Hepatocyte (in vitro differentiated cells): ENCODE measurements at regions not wholly inside any gene's neighbourhood (a gene's known extent, or its start where the extent isn't known, plus 50 kb on each side); places are given as distances from the start of the nearest gene placed in this dataset.

Experiments
- DNase-seq: peaks from one replicate; pipeline ENCODE4 v3.0.0-alpha.2; 2016; ENCODE audit warnings: low spot score
- H2AFZ ChIP-seq: fragments of 200-600 bp; sonication (generic); 2 replicates; pipeline ENCODE4 v1.6.0; 2016; ENCODE audit warnings: antibody characterized with exemption, mild to moderate bottlenecking
- H3K27ac ChIP-seq: fragments of 200-600 bp; sonication (generic); 2 replicates; pipeline ENCODE4 v1.5.1; 2016; ENCODE audit warnings: mild to moderate bottlenecking
- H3K27me3 ChIP-seq: fragments of 200-600 bp; sonication (generic); 2 replicates; pipeline ENCODE4 v1.6.1; 2016
- H3K36me3 ChIP-seq: fragments of 200-600 bp; sonication (generic); replicated peaks from 2 replicates; pipeline ENCODE4 v1.5.1; 2016; ENCODE audit warnings: low read depth; ENCODE audit not compliant: insufficient read depth
- H3K4me1 ChIP-seq: fragments of 200-600 bp; sonication (generic); 2 replicates; pipeline ENCODE4 v1.5.1; 2016; ENCODE audit warnings: mild to moderate bottlenecking, moderate library complexity; ENCODE audit not compliant: insufficient read depth
- H3K4me2 ChIP-seq: fragments of 200-600 bp; sonication (generic); 2 replicates; pipeline ENCODE4 v1.6.0; 2016
- H3K4me3 ChIP-seq: fragments of 200-600 bp; sonication (generic); 2 replicates; pipeline ENCODE4 v1.5.1; 2016; ENCODE audit warnings: mild to moderate bottlenecking
- H3K79me2 ChIP-seq: fragments of 200-600 bp; sonication (generic); 2 replicates; pipeline ENCODE4 v1.6.0; 2017; ENCODE audit warnings: mild to moderate bottlenecking
- H3K9me2 ChIP-seq: fragments of 200-600 bp; sonication (generic); replicated peaks from 2 replicates; pipeline ENCODE4 v1.6.0; 2017; ENCODE audit warnings: mild to moderate bottlenecking; ENCODE audit not compliant: insufficient read depth
- H3K9me3 ChIP-seq: fragments of 200-600 bp; sonication (generic); 2 replicates; pipeline ENCODE4 v1.5.1; 2016; ENCODE audit warnings: low read depth, mild to moderate bottlenecking
- H4K20me1 ChIP-seq: fragments of 200-600 bp; sonication (generic); 2 replicates; pipeline ENCODE4 v1.6.0; 2016; ENCODE audit warnings: mild to moderate bottlenecking; ENCODE audit not compliant: insufficient read depth, poor library complexity, severe bottlenecking
- EZH2 ChIP-seq: fragments of 200-600 bp; sonication (generic); IDR thresholded peaks from 2 replicates; pipeline ENCODE4 v1.6.1; 2016; ENCODE audit warnings: antibody characterized with exemption, mild to moderate bottlenecking, borderline replicate concordance
- EZH2phosphoT487 ChIP-seq: fragments of 200-600 bp; sonication (generic); IDR thresholded peaks from one replicate; pipeline ENCODE4 v1.6.1; 2018; ENCODE audit warnings: antibody characterized with exemption, mild to moderate bottlenecking, low read depth, moderate library complexity; ENCODE audit not compliant: unreplicated experiment, severe bottlenecking
- WGBS: methylation state at CpG from one replicate; pipeline ENCODE4 v1.1.6; 2016; ENCODE audit warnings: low lambda C conversion rate; ENCODE audit errors: missing lambda C conversion rate; 5-methylcytosine and 5-hydroxymethylcytosine counted together
- TF ChIP-seq, protein P1 (sequence below): fragments of 200-600 bp; sonication (generic); IDR thresholded peaks from 2 replicates; pipeline ENCODE4 v1.5.1; 2016; ENCODE audit warnings: antibody characterized with exemption, mild to moderate bottlenecking; ENCODE audit not compliant: poor library complexity

DNA sequence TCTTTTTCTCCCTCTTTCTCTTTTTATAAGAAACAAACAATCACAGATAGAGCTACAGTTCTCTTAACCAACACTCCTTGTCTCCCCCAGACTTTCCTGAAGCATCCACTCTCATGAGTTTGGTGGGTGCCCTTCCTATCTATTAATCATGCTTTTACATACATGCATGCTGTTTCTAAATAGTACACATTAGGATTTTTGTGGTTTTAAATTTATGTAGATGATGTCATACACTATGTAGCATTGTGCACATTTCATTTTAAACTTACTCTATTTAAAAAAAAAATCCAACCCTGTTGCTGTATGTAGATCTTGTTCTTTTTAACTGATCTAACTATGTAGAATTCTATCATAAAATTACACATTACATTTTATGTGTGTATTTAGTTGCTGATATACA, 104.3 kb upstream of the MRPS22 start:
- no peaks in the 10 kb centered on the region for H3K4me1 ChIP-seq
- H3K27me3 ChIP-seq: peaks cover 36% of the 10 kb centered on the region
- no peaks in the 10 kb centered on the region for H3K36me3 ChIP-seq
- no peak overlapping the region for H3K27ac ChIP-seq
- H3K9me2 ChIP-seq: no peaks in the 10 kb centered on the region
- no peaks in the 10 kb centered on the region for H3K79me2 ChIP-seq
- no peak overlapping the region for H3K4me3 ChIP-seq
- TF ChIP-seq, protein P1, sequence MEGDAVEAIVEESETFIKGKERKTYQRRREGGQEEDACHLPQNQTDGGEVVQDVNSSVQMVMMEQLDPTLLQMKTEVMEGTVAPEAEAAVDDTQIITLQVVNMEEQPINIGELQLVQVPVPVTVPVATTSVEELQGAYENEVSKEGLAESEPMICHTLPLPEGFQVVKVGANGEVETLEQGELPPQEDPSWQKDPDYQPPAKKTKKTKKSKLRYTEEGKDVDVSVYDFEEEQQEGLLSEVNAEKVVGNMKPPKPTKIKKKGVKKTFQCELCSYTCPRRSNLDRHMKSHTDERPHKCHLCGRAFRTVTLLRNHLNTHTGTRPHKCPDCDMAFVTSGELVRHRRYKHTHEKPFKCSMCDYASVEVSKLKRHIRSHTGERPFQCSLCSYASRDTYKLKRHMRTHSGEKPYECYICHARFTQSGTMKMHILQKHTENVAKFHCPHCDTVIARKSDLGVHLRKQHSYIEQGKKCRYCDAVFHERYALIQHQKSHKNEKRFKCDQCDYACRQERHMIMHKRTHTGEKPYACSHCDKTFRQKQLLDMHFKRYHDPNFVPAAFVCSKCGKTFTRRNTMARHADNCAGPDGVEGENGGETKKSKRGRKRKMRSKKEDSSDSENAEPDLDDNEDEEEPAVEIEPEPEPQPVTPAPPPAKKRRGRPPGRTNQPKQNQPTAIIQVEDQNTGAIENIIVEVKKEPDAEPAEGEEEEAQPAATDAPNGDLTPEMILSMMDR: no peak
- TF ChIP-seq EZH2phosphoT487: no peak
- TF ChIP-seq EZH2: no peak
- H2AFZ ChIP-seq: no peak overlapping the region
- H4K20me1 ChIP-seq: no peaks in the 10 kb centered on the region
- no peak for DNase-seq
- no peaks in the 10 kb centered on the region for H3K9me3 ChIP-seq
- no peak overlapping the region for H3K4me2 ChIP-seq

DNA sequence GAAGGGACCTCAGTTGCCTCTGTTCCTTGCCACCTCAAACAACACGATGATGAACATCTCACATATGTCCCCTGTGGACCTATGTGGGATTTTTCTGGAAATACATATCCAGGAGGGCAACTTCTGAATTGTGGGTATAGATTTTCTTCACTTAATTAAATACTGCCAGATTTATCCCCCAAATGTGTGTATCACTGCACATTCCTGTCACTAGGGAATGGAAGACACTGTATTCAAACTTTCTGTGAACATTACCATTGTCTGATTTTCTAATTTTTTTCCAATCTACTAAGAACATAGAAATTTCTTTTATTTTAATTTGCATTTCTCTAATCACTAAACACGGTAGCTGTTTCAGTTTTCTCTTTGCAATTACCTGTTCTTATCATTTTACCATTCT, 102.0 kb upstream of the MRPS22 start:
- no peak for DNase-seq
- TF ChIP-seq EZH2 (no peak), EZH2phosphoT487 (no peak)
- TF ChIP-seq, protein P1: no peak
- no peak overlapping the region for H3K4me3 ChIP-seq
- no peak overlapping the region for H2AFZ ChIP-seq
- no peaks in the 10 kb centered on the region for H3K4me1 ChIP-seq
- H3K9me2 ChIP-seq: no peaks in the 10 kb centered on the region
- no peaks in the 10 kb centered on the region for H3K9me3 ChIP-seq
- H3K4me2 ChIP-seq: no peak overlapping the region
- no peaks in the 10 kb centered on the region for H4K20me1 ChIP-seq
- H3K36me3 ChIP-seq: no peaks in the 10 kb centered on the region
- H3K79me2 ChIP-seq: no peaks in the 10 kb centered on the region
- peaks cover 36% of the 10 kb centered on the region for H3K27me3 ChIP-seq
- no peak overlapping the region for H3K27ac ChIP-seq
- 85% methylated on average over 2 of the region's 2 CpGs for WGBS

DNA sequence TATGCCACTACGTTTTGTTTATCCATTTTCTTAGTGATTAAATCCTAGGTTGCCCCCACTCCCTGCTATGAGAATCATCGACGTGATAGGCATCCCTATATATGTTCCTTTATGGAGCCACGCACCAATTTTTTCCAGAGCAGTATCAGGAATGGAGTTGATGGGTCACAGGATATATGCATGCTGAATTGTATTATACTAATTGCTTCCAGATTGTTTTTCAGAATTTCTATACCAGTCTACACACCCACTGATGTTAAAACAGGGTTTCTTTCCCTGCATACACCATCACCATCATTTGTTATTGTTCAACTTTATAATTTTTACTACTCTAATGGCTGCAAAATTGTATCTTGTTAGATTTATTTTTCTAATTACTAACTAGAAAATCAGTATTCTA, 100.1 kb upstream of the MRPS22 start:
- no peak overlapping the region for H3K27ac ChIP-seq
- DNase-seq: no peak
- H3K4me3 ChIP-seq: no peak overlapping the region
- no peaks in the 10 kb centered on the region for H3K9me2 ChIP-seq
- no peak overlapping the region for H2AFZ ChIP-seq
- H3K4me2 ChIP-seq: no peak overlapping the region
- no peak for TF ChIP-seq EZH2
- no peak for TF ChIP-seq EZH2phosphoT487
- TF ChIP-seq, protein P1: no peak
- H3K79me2 ChIP-seq: no peaks in the 10 kb centered on the region
- H3K36me3 ChIP-seq: no peaks in the 10 kb centered on the region
- H3K4me1 ChIP-seq: no peaks in the 10 kb centered on the region
- H3K9me3 ChIP-seq: no peaks in the 10 kb centered on the region
- H4K20me1 ChIP-seq: no peaks in the 10 kb centered on the region
- peaks cover 30% of the 10 kb centered on the region for H3K27me3 ChIP-seq
- 63% methylated on average over 4 of the region's 4 CpGs for WGBS

- H3K27ac ChIP-seq: no peak overlapping the region
- no peaks in the 10 kb centered on the region for H3K36me3 ChIP-seq
- no peak overlapping the region for H2AFZ ChIP-seq
- TF ChIP-seq, protein P1: no peak
- no peak for TF ChIP-seq EZH2phosphoT487
- TF ChIP-seq EZH2: no peak
- H4K20me1 ChIP-seq: no peaks in the 10 kb centered on the region
- H3K79me2 ChIP-seq: no peaks in the 10 kb centered on the region
- no peak for DNase-seq
- 65% methylated on average over 4 of the region's 4 CpGs for WGBS
- H3K27me3 ChIP-seq: no peaks in the 10 kb centered on the region
- H3K4me1 ChIP-seq: no peaks in the 10 kb centered on the region
- H3K4me2 ChIP-seq: no peak overlapping the region
- no peaks in the 10 kb centered on the region for H3K9me3 ChIP-seq
- H3K9me2 ChIP-seq: no peaks in the 10 kb centered on the region
- H3K4me3 ChIP-seq: no peak overlapping the region
Measured at GRCh38 chr3:139248593-139249255, 95.1 kb upstream of the MRPS22 start.
